SK-N-SH treated with all-trans-retinoic acid at 6 μM for 48 hours (cell line): ENCODE measurements at regions not wholly inside any gene's neighbourhood (a gene's known extent, or its start where the extent isn't known, plus 50 kb on each side); places are given as distances from the start of the nearest gene placed in this dataset.
A peak's percentile ranks its signal among the peaks of the same experiment; 100 is the strongest.

ENCODE experiments used
- ATAC-seq: fragments of 200-7000 bp; cut with Tn5 transposase; 3 replicates; pipeline ENCODE4 v1.9.1; 2020; ENCODE audit warnings: mild to moderate bottlenecking, moderate library complexity
- ARNTL ChIP-seq: fragments of 450-650 bp; formaldehyde crosslinking; IDR thresholded peaks from 2 replicates; pipeline ENCODE4 v1.5.0; 2020; ENCODE audit warnings: low read depth, mild to moderate bottlenecking, moderate library complexity, borderline replicate concordance
- BACH2 ChIP-seq: fragments of 250-450 bp; sonication (Bioruptor Pico); IDR thresholded peaks from 2 replicates; pipeline ENCODE4 v1.9.0; 2021; ENCODE audit warnings: mild to moderate bottlenecking, borderline replicate concordance
- ESRRG ChIP-seq: fragments of 250-450 bp; sonication (Bioruptor Pico); IDR thresholded peaks from 2 replicates; pipeline ENCODE4 v1.6.1; 2021; ENCODE audit warnings: mild to moderate bottlenecking
- ISL1 ChIP-seq: fragments of 250-450 bp; sonication (Bioruptor Pico); IDR thresholded peaks from 2 replicates; pipeline ENCODE4 v2.1.2; 2022; ENCODE audit warnings: mild to moderate bottlenecking, moderate library complexity
- OSR1 ChIP-seq: fragments of 250-450 bp; sonication (Bioruptor Pico); IDR thresholded peaks from 2 replicates; pipeline ENCODE4 v1.8.0; 2022; ENCODE audit warnings: moderate library complexity, mild to moderate bottlenecking, inconsistent platforms
- PATZ1 ChIP-seq: fragments of 250-450 bp; sonication (Bioruptor Pico); IDR thresholded peaks from 2 replicates; pipeline ENCODE4 v1.8.0; 2020; ENCODE audit warnings: mild to moderate bottlenecking, moderate library complexity, borderline replicate concordance
- PPARA ChIP-seq: fragments of 250-450 bp; sonication (Bioruptor Pico); IDR thresholded peaks from 2 replicates; pipeline ENCODE4 v1.5.0; 2020; ENCODE audit warnings: mild to moderate bottlenecking, borderline replicate concordance
- RARB ChIP-seq: fragments of 250-450 bp; sonication (Bioruptor Pico); IDR thresholded peaks from 2 replicates; pipeline ENCODE4 v1.8.0; 2021; ENCODE audit warnings: mild to moderate bottlenecking, moderate library complexity
- SNAI2 ChIP-seq: fragments of 250-450 bp; sonication (Bioruptor Pico); IDR thresholded peaks from 2 replicates; pipeline ENCODE4 v1.5.0; 2020; ENCODE audit warnings: mild to moderate bottlenecking, moderate library complexity
- TCF4 ChIP-seq: fragments of 250-450 bp; sonication (Bioruptor Pico); IDR thresholded peaks from 2 replicates; pipeline ENCODE4 v1.8.0; 2021; ENCODE audit warnings: mild to moderate bottlenecking, moderate library complexity, borderline replicate concordance
- TOX ChIP-seq: fragments of 250-450 bp; sonication (Bioruptor Pico); IDR thresholded peaks from 2 replicates; pipeline ENCODE4 v1.8.0; 2021; ENCODE audit warnings: mild to moderate bottlenecking, moderate library complexity, borderline replicate concordance
- ZC3H10 ChIP-seq: fragments of 250-450 bp; sonication (Bioruptor Pico); IDR thresholded peaks from 2 replicates; pipeline ENCODE4 v1.5.1; 2021; ENCODE audit warnings: mild to moderate bottlenecking, moderate library complexity
- ZFP3 ChIP-seq: fragments of 250-450 bp; sonication (Bioruptor Pico); IDR thresholded peaks from 2 replicates; pipeline ENCODE4 v1.5.0; 2020; ENCODE audit warnings: mild to moderate bottlenecking, moderate library complexity
- ZFP30 ChIP-seq: fragments of 450-650 bp; formaldehyde crosslinking; IDR thresholded peaks from 2 replicates; pipeline ENCODE4 v1.5.0; 2022; ENCODE audit warnings: mild to moderate bottlenecking, moderate library complexity
- ZNF565 ChIP-seq: fragments of 450-650 bp; formaldehyde crosslinking; conservative IDR thresholded peaks from 2 replicates; pipeline ENCODE4 v1.5.0; 2020; ENCODE audit warnings: low read depth, mild to moderate bottlenecking, moderate library complexity
- ZNF70 ChIP-seq: fragments of 450-650 bp; formaldehyde crosslinking; IDR thresholded peaks from 2 replicates; pipeline ENCODE4 v1.5.0; 2020; ENCODE audit warnings: mild to moderate bottlenecking, moderate library complexity
- ZNF8 ChIP-seq: fragments of 450-650 bp; formaldehyde crosslinking; IDR thresholded peaks from 2 replicates; pipeline ENCODE4 v1.5.0; 2020; ENCODE audit warnings: mild to moderate bottlenecking, moderate library complexity
- TF ChIP-seq, protein P1 (sequence below): fragments of 250-450 bp; sonication (Bioruptor Pico); IDR thresholded peaks from 2 replicates; pipeline ENCODE4 v1.8.0; 2021; ENCODE audit warnings: low read depth, mild to moderate bottlenecking, moderate library complexity, borderline replicate concordance
- TF ChIP-seq, protein P2 (sequence below): fragments of 250-450 bp; sonication (Bioruptor Pico); IDR thresholded peaks from 2 replicates; pipeline ENCODE4 v1.5.1; 2021; ENCODE audit warnings: mild to moderate bottlenecking, moderate library complexity
- TF ChIP-seq, protein P3 (sequence below): fragments of 250-450 bp; sonication (Bioruptor Pico); IDR thresholded peaks from 2 replicates; pipeline ENCODE4 v1.5.0; 2020; ENCODE audit warnings: mild to moderate bottlenecking, moderate library complexity

GRCh38 chr4:28226962-28227361 lies 1366.3 kb downstream of the STIM2 start (continued):
- TF ChIP-seq PPARA (CRISPR knock-in tag) (no peak), TCF4 (CRISPR knock-in tag) (no peak), ZNF70 (CRISPR knock-in tag) (no peak), ZNF8 (CRISPR knock-in tag) (no peak), ZNF565 (CRISPR knock-in tag) (no peak), ZFP30 (CRISPR knock-in tag) (no peak)
- TF ChIP-seq, all 23 proteins: peak for 0

DNA sequence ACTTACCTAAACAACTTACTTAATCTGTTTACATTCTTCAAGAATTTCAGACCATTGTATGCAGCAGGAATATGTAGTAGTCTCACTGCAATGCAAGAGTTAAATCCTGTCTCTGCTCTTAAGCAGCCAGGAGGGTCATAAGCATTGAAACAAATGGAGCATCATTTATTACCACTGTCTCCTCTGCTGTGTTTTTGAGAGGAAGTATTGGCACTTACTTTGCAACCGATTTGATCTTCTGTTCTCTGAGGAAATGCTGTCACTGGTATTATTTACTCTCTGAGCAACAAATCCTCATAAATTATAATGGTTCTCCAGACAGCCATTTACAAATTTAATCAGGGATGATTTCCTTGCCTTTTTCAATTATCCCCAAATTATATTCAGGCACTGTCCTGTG lies 1367.1 kb downstream of the STIM2 start:
- ATAC-seq, result no peak
- TF ChIP-seq ZNF8 (CRISPR knock-in tag) (no peak), BACH2 (CRISPR knock-in tag) (no peak), ZFP30 (CRISPR knock-in tag) (no peak), ZC3H10 (no peak), ESRRG (no peak), ZNF70 (CRISPR knock-in tag) (no peak), ZNF565 (CRISPR knock-in tag) (no peak), ISL1 (CRISPR knock-in tag) (no peak), TCF4 (CRISPR knock-in tag) (no peak), PPARA (CRISPR knock-in tag) (no peak), TOX (CRISPR knock-in tag) (no peak), RARB (no peak), OSR1 (CRISPR knock-in tag) (no peak), PATZ1 (CRISPR knock-in tag) (no peak), ARNTL (no peak), ZFP3 (no peak)
- TF ChIP-seq, protein P1, sequence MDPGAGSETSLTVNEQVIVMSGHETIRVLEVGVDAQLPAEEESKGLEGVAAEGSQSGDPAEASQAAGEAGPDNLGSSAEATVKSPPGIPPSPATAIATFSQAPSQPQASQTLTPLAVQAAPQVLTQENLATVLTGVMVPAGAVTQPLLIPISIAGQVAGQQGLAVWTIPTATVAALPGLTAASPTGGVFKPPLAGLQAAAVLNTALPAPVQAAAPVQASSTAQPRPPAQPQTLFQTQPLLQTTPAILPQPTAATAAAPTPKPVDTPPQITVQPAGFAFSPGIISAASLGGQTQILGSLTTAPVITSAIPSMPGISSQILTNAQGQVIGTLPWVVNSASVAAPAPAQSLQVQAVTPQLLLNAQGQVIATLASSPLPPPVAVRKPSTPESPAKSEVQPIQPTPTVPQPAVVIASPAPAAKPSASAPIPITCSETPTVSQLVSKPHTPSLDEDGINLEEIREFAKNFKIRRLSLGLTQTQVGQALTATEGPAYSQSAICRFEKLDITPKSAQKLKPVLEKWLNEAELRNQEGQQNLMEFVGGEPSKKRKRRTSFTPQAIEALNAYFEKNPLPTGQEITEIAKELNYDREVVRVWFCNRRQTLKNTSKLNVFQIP (CRISPR knock-in tag), result no peak
- TF ChIP-seq, protein P2, sequence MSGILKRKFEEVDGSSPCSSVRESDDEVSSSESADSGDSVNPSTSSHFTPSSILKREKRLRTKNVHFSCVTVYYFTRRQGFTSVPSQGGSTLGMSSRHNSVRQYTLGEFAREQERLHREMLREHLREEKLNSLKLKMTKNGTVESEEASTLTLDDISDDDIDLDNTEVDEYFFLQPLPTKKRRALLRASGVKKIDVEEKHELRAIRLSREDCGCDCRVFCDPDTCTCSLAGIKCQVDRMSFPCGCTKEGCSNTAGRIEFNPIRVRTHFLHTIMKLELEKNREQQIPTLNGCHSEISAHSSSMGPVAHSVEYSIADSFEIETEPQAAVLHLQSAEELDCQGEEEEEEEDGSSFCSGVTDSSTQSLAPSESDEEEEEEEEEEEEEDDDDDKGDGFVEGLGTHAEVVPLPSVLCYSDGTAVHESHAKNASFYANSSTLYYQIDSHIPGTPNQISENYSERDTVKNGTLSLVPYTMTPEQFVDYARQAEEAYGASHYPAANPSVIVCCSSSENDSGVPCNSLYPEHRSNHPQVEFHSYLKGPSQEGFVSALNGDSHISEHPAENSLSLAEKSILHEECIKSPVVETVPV (CRISPR knock-in tag), result no peak
- TF ChIP-seq, protein P3, sequence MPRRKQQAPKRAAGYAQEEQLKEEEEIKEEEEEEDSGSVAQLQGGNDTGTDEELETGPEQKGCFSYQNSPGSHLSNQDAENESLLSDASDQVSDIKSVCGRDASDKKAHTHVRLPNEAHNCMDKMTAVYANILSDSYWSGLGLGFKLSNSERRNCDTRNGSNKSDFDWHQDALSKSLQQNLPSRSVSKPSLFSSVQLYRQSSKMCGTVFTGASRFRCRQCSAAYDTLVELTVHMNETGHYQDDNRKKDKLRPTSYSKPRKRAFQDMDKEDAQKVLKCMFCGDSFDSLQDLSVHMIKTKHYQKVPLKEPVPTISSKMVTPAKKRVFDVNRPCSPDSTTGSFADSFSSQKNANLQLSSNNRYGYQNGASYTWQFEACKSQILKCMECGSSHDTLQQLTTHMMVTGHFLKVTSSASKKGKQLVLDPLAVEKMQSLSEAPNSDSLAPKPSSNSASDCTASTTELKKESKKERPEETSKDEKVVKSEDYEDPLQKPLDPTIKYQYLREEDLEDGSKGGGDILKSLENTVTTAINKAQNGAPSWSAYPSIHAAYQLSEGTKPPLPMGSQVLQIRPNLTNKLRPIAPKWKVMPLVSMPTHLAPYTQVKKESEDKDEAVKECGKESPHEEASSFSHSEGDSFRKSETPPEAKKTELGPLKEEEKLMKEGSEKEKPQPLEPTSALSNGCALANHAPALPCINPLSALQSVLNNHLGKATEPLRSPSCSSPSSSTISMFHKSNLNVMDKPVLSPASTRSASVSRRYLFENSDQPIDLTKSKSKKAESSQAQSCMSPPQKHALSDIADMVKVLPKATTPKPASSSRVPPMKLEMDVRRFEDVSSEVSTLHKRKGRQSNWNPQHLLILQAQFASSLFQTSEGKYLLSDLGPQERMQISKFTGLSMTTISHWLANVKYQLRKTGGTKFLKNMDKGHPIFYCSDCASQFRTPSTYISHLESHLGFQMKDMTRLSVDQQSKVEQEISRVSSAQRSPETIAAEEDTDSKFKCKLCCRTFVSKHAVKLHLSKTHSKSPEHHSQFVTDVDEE, result no peak

DNA sequence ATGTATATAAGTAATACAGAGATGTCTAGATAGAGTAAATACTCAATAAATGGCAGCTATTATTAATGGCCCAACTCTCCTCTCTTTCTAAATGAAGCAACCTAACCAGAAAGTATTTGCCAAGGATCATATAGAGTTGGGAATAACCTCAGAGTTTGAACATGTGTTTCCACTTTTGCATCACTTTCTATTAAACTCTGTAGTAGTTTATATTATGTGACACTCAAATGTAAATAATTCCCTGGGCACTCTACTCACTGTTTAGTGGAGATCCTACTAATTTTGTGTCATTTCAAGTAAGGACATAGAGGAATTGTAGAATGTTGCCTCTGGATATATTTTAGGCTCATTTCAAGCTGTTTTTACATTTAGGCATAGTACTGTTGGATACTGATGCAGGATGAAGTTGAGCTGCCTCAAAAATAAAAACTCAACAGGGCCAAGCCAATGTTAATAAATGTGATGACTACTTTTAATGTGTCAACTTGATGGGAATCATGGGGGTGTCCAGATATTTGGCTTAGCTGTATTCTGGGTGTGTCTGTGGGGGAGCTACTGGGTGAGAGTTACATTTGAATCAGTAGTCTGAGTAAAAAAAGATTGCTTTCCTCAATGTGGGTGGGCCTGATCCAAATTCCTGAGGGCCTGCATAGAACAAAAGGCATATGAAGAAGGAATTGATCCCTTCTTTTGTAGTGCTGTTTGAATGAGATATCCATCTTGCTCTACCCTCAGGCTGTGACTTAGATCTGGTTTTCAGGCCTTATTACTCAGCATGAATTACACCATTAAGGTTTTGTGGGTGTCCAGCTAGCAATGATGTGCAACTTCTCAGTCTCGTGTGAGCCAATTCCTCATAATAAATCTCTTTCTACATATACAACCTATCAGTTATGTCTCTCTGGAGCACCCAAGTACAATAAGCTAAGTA lies 1368.2 kb downstream of the STIM2 start:
- TF ChIP-seq, protein P1 (CRISPR knock-in tag), result no peak
- TF ChIP-seq TOX (CRISPR knock-in tag) (no peak), ZFP3 (no peak), BACH2 (CRISPR knock-in tag) (no peak), PPARA (CRISPR knock-in tag) (no peak), ESRRG (no peak), ISL1 (CRISPR knock-in tag) (no peak), ZNF70 (CRISPR knock-in tag) (no peak), SNAI2 (CRISPR knock-in tag) (no peak), OSR1 (CRISPR knock-in tag) (no peak)
- TF ChIP-seq, protein P3, result no peak
- peak; percentile 27 for ATAC-seq
